Suprapubic skin (tissue), 4 donors: ENCODE measurements at regions not wholly inside any gene's neighbourhood (a gene's known extent, or its start where the extent isn't known, plus 50 kb on each side); places are given as distances from the start of the nearest gene placed in this dataset.

Experiments used
- CTCF ChIP-seq, 2 donors: fragments of 200-600 bp in 1 of 2; fragments of 450-650 bp in 1 of 2; sonication (generic) in 1 of 2; IDR thresholded peaks; one replicate each; pipeline ENCODE4 v1.5.1; 2016 to 2019; ENCODE audit warnings: antibody characterized with exemption in 2 of 2, mild to moderate bottlenecking in 1 of 2, moderate library complexity in 1 of 2
- EP300 ChIP-seq: sonication (generic); formaldehyde crosslinking; IDR thresholded peaks from one replicate; pipeline ENCODE4 v1.6.1; 2017; ENCODE audit warnings: antibody characterized with exemption
- POLR2A ChIP-seq, 2 donors: fragments of 450-650 bp; IDR thresholded peaks; one replicate each; pipeline ENCODE4 v1.6.1; 2017; ENCODE audit warnings: antibody characterized with exemption in 2 of 2, mild to moderate bottlenecking in 2 of 2, moderate library complexity in 2 of 2
- POLR2AphosphoS5 ChIP-seq, 3 donors: sonication (generic); formaldehyde crosslinking; IDR thresholded peaks; one replicate each; pipeline ENCODE4 v1.6.1; 2017; ENCODE audit warnings: antibody characterized with exemption in 3 of 3

GRCh38 chrX:46236411-46236810 lies 308.8 kb downstream of the ZNF674 start:
- no peak for TF ChIP-seq CTCF (IDR thresholded peaks at IDR 0.05)
- no peak for TF ChIP-seq POLR2A (IDR thresholded peaks at IDR 0.05)
- TF ChIP-seq POLR2AphosphoS5 (IDR thresholded peaks at IDR 0.05): no peak
- no peak for TF ChIP-seq EP300
